ENCODE measurements at regions not wholly inside any gene's neighbourhood (a gene's known extent, or its start where the extent isn't known, plus 50 kb on each side); places are given as distances from the start of the nearest gene placed in this dataset.
"Not testable (repeated sequence)": the region's sequence is repeated elsewhere in the genome, so short reads cannot be mapped to it uniquely, and the experiment has no call there.

- no peak for DNase-seq (ENCODE audit: low spot score)
Measured at GRCh38 chr3:10625323-10625722, 119.9 kb upstream of the ATP2B2 start.

DNA sequence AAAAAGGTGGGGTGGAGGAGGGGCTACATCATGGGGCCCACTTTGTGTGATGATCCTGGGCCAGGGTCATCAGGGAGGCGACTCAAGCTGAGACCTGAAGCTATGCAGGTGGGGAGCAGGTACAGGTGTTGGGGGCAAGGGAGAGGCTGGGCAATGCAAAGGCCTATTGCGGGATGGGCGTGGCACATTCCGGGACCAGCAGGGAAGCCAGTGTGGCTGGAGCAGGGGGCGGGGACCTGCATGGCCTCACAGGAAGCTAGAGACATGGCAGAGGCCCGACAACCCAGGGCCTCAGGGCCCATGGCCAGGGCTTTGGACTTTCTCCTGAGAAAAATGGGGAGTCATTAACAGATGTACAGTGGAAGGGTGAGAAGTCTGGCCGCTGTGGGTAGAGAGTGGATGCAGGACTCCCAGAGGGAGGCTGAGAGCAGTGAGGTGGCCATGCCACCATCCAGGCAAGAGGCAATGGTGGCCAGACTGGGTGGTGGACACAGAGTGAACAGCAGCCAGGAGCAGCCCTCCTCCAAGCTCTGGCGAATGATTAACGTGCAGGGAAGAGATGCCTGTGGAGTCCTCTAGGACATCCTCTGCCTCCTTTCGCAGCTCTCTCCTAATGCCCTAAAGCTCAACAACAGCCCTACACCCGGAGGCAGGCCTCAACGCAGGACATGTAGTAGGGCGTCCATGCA, 122.6 kb upstream of the ATP2B2 start:
- no peak for DNase-seq (ENCODE audit: low spot score)

DNA sequence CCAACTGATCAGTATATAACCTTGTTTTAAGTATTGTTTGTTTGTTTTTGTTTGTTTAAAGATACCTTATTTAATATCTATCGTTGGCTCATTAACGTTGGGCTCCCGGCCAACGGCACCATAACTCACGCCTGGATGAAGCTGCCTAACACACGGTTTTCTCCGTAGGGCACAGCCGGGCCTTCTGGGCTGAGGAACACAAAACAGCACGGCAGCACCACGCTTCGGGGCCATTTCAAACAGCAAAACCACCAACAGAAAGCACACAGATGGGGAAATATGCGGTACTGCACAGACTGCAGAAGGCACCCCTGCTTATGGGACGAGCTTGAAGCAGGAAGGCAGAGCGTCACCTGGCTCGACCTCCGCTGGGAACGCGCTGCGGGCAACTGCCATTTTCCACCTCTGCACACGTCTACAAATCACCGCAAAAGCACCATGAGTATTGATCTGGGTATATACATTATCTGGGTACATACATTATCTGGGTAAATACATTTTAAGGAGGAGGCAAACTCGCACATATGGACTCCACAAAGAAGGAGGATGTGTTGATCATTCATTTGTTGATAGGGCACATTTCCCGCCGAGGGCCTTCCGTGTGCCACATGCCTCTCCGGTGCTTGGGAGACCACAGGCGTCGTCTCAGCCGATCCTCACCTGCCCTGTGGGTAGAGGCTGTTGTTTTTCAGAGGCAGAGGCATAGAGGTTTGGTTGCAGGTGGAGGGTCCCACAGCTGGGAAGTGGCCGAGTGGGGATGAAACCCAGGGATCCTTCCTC, 123.7 kb upstream of the ATP2B2 start:
- DNase-seq (ENCODE audit: low spot score): no peak

DNA sequence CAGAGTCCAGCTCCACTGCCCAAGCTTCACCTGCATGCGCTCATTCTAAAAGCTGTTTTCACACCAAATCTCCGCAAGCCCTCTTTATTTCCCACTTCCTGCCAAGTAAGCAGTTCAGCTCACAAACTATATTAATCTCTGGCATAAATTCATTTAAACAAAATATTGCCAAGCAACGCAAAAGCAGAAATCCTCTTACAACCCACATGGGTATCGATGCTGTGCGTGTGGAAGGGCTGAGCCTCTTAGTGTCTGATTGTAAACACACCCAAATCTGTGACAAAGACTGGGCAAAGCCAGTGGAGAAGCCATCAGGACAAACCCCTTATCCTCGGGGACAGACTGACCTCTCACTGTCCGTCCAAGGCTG, 124.3 kb upstream of the ATP2B2 start:
- no peak for DNase-seq (ENCODE audit: low spot score)

DNA sequence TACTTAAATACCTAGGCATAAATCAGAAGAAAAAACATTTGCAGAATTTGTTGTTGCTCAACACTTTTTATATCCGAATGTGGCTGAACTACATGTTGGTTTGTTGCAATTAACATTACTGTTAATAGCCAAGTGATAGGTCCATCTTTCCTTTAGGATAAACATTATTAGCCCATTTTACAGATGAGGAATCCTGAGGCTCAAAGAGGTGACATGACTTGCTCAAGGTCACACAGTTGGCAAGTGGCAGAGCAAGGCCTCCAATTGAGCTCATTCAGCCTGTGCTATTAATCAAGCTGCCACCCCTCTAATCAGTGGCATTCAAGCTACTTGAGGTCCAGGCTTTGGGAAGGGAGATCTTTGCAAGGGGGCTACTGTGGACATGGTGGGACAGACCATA, 125.8 kb upstream of the ATP2B2 start:
- DNase-seq (ENCODE audit: low spot score): no peak

GRCh38 chr3:10632125-10632524, 126.7 kb upstream of the ATP2B2 start:
- no peak for DNase-seq (ENCODE audit: low spot score)

DNA sequence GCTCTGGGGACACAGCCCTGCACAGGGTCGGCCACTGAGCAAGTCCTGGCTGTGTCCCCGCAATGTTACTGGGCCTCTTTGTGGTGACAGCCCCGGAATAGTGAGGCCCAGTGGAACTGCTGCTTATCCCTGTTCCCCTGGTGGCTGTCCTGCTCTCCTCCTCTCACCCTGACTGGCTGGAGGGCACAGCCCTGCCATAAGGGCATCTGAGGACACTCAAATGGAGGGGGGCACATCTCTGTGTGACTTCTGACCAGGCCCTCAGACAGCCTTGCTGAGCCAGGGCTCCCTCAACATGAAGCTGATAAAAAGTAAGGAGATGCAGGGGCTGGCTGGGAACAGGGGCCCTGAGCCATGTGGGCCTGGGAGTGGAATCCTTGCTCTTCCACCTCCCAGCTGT, 127.4 kb upstream of the ATP2B2 start:
- no peak for DNase-seq (ENCODE audit: low spot score)

GRCh38 chr3:10635446-10636076, 130.2 kb upstream of the ATP2B2 start:
- DNase-seq (ENCODE audit: low spot score): no peak

DNA sequence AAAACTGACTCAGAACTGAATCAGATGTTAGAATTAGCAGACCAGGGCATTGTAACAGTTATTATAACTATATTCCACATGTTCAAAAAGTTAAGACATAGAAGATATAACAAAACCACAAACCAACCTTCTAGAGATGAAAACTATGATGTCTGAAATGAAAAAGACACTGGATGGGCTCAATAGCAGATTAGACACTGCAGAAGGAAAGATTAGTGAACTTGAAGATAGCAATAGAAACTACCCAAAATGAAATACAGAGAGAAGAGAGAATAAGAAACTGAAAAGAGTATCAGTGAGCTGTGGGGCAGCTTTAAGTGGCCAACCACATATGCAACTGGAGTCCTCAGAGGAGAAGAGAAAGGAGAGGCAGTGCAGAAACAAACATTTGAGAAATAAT, 132.0 kb upstream of the ATP2B2 start:
- DNase-seq (ENCODE audit: low spot score): no peak

GRCh38 chr3:10638466-10638865, 133.1 kb upstream of the ATP2B2 start:
- DNase-seq (ENCODE audit: low spot score): no peak

DNA sequence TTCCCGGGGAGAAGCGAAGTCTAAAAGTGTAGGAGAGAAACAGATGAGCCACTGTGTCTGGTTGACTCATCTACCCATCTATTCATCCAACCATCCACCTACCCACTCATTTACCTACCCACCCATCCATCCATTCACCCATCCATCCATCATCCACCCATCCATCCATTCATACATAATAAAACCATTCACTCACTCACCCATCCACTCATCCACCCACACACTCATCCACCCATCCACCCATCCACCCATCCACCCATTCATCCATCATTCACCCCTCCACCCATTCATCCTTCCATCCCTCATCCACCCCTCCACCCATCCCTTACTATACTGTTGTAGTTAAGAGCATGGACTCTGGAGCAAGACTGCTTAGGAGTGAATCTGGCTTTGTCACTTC, 136.4 kb upstream of the ATP2B2 start:
- no peak for DNase-seq (ENCODE audit: low spot score)

- no peak for DNase-seq (ENCODE audit: low spot score)
Measured at GRCh38 chr3:10644189-10644588, 138.8 kb upstream of the ATP2B2 start.

DNA sequence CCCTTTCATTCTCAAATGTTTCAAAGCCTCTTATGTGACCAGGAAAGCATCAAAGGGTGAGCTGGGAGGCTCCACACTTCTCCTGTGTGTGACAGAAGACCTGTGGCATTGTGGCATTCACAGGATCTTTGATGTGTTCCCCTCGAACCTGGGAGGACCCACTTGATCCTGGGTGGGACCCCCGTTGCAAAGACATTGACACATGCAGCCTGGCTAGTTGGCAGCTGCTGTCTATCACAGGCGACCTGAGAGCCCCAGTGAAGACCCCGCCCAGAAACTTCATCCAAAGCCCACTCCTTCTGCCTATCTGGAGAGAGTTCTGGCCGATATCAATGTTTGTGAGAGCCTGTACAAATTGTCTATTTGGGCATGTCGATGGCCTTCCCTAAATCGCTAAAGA, 140.4 kb upstream of the ATP2B2 start:
- no peak for DNase-seq (ENCODE audit: low spot score)

DNA sequence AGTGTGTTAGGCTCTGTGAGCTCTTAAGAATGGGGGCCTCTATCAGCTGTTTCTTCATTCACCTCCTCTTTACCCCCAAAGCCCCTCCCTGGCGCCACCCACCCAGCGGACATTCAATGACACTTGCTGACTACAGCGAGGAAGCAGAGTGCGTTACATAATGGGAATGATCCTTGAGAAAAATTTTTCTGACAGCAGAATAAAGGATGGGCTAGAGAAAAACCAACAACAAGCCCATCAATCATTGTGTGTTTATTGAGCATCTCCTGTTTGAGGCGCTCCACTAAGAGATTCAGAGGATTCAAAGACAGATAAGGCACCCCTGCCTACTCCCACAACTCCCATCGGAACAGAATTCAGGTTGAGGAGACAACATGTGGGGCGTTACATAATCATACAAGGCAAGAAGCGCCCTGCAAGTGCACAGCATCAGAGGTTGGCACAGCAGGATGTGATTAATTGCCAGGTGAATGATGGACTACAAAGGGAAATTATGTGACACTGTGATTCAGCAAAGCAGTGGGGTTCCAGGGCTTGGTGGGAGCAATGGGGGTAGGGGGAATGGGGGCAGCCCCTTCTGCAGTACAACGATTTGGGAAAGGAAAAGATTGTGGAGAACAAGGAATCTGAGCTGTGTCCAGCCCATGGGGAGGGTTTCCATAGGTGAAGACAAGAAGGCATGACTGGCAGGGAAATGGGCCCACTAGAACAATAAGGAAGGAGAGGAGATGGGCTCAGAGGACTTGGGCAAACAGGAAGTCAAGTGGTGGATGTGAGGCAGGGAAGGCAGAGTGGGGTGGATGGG, 141.3 kb upstream of the ATP2B2 start:
- DNase-seq (ENCODE audit: low spot score): no peak

GRCh38 chr3:10647376-10647775, 142.0 kb upstream of the ATP2B2 start:
- DNase-seq (ENCODE audit: low spot score): no peak

DNA sequence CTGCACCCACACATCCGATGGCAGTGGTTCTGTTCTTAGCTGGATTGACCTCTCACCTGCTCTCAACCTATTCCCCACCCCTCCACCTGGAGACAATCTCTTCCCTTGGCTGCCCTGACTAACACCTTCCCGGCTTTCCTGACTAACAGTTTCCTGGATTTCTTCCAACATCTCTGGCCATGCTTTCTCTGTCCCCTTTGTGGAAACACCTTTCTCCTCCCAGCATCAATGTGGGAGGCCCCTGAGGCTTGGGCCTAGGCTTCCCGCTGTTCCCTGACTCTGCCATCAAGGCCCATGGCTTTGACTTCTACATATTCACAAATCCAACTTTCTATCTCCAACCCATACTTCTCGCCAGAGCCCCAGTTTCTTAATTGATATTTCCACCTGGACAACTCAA, 142.8 kb upstream of the ATP2B2 start:
- no peak for DNase-seq (ENCODE audit: low spot score)

DNA sequence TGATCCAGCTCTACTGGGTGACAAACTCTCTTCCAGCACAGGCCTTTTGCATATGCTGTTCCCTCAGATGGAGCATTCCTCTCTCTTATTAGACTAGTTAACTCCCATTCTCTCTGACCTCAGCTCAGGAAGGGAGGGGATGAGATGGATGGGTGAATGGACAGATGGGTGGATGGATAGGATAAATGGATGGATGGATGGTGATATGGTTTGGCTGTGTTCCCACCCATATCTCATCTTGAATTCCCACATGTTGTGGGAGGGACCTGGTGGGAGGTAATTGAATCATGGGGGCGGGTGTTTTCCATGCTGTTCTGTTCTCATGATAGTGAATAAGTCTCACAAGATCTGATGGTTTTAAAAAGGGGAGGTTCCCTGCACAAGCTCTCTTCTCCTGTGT, 144.1 kb upstream of the ATP2B2 start:
- DNase-seq (ENCODE audit: low spot score): not testable (repeated sequence)

DNA sequence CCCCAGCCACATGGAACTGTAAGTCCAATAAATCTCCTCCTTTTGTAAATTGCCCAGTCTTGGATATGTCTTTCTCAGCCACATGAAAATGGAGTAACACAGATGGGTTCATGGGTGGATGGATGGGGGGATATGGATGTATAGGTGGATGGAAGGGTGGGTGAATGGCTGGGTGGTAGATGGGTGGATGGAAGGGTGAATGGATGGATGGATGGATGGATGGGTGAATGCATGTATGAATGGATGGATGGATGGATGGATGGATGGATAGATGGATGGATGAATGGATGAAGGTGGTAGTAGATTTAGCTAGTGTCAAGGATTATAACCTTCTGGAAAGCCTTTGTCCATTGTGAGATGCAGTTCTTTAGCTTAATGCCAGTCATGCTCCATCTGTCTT, 146.1 kb upstream of the ATP2B2 start:
- no peak for DNase-seq (ENCODE audit: low spot score)

DNA sequence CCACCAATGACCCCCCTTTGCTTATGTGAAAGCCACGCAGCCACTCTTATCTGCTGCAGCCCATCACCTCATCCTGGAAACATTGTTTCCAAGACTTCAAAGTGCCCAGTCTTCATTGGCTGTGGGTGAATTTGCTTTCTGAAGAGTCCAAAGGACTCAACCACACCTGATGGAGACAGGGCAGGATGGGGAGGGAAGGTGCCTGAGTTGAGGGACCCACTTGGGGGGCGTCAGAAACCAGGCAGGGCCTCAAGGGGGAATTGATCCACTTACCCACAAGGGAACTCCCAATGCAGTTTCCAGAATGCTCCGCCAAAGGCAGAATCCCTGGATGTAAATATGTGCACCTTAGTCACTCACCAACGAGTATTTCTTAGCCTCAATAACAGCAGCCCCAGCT, 147.9 kb upstream of the ATP2B2 start:
- no peak for DNase-seq (ENCODE audit: low spot score)

GRCh38 chr3:10653866-10654611, 148.7 kb upstream of the ATP2B2 start:
- DNase-seq (ENCODE audit: low spot score): no peak

- no peak for DNase-seq (ENCODE audit: low spot score)
Measured at GRCh38 chr3:10655105-10655504, 149.7 kb upstream of the ATP2B2 start.

DNA sequence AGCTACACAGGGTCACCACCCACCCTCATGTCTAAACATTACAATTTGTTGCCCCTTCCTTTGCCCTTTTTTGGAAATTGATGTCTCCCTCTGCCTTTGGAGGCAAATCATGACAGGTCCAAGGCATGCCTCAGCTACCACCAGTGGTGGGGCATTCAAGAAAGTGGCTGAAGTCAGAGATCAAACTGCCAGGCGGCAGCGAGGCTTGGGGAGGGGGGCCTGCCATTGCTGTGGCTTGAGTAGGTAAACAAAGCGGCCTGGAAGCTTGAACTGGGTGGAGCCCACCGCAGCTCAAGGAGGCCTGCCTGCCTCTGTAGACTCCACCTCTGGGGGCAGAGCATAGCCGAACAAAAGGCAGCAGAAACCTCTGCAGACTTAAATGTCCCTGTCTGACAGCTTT, 152.0 kb upstream of the ATP2B2 start:
- not testable (repeated sequence) for DNase-seq (ENCODE audit: low spot score)
